Colonic mucosa (tissue), 4 donors: ENCODE measurements at regions not wholly inside any gene's neighbourhood (a gene's known extent, or its start where the extent isn't known, plus 50 kb on each side); places are given as distances from the start of the nearest gene placed in this dataset.

Source experiments
- DNase-seq: peaks from one replicate; pipeline ENCODE4 v3.0.0-alpha.2; 2020
- H3K27ac ChIP-seq: fragments of 200-600 bp; one replicate; pipeline ENCODE4 v1.8.0; 2021
- H3K27me3 ChIP-seq: fragments of 200-600 bp; one replicate; pipeline ENCODE4 v1.8.0; 2021
- H3K36me3 ChIP-seq: fragments of 200-600 bp; one replicate; pipeline ENCODE4 v1.8.0; 2021
- H3K4me1 ChIP-seq: fragments of 200-600 bp; one replicate; pipeline ENCODE4 v1.8.0; 2021; ENCODE audit warnings: mild to moderate bottlenecking
- H3K4me3 ChIP-seq: fragments of 200-600 bp; one replicate; pipeline ENCODE4 v1.8.0; 2021
- H3K9ac ChIP-seq, 2 donors: one replicate each; pipeline ENCODE4 v1.7.0; 2013; ENCODE audit warnings: control low read depth in 2 of 2, low read depth in 2 of 2, low read length in 2 of 2
- H3K9me3 ChIP-seq: fragments of 200-600 bp; one replicate; pipeline ENCODE4 v1.8.0; 2021
- intact Hi-C: fragments of 100-400 bp; cut with DNase I; formaldehyde crosslinking; loops from one replicate; pipeline ENCODE4 v1.14.1; 2022
- TF ChIP-seq, protein P1 (sequence below): fragments of 200-600 bp; IDR thresholded peaks from one replicate; pipeline ENCODE4 v1.8.0; 2022; ENCODE audit warnings: antibody characterized with exemption, mild to moderate bottlenecking
- donor health status: healthy.
- donor health status: DM: no; HTN: no; CAD: no.
- donor health status: DM: no; HTN: no; CAD: no.

DNA sequence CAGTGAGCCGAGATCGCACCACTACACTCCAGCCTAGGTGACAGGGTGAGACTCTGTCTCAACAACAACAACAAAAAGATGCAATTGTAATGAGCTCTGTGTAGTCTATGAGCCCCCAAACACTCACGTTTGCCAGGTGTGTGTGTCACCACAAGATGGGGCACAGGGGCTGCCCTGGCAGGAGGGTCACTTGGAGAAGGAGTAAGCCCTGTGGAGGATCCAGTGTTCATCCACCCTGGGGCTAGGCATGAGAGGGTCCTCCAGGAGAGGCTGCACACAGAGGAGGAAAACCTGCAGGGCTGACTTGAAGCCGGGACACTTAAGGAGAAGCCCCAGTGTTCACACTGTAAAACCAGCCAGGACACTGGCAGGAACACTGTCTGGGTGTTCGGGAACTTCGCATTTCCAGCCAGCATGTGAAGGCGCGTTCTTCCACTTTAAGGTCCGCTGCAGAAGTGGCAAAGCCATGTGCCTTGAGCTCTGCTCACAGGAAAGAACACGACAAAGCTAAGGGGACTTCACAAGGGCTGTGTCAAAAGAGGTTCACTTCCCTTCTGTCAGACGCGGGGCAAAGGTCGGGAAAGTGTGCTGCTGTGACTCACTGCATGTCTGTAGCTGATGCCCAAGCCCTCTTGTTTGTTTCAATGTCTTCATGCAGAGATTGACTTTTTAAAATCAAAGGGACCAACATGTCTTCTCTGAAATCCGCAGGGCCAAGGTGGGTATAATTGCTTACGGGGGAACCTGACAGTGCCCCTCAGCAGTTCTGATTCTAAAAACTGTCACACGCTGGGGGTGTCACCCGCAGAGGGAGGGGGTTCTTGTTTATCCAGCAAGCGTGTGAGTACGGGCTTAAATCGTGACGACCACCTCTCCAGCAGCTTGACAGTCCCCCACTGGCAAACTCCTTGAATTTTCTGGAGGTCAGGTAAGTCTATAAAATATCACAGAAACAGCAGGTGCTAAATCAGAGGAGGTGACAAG, 102.8 kb downstream of the RIPK4 start:
- intact Hi-C loops, result no loop called here
- Histone ChIP-seq H3K27me3 (no peaks in the 10 kb centered on the region), H3K4me1 (no peaks in the 10 kb centered on the region), H3K9ac (peak overlapping the region in 1 of 2 donors; percentile 46), H3K27ac (no peak overlapping the region), H3K36me3 (no peaks in the 10 kb centered on the region), H3K4me3 (no peak overlapping the region), H3K9me3 (no peaks in the 10 kb centered on the region)
- DNase-seq, result peak; percentile 78
- TF ChIP-seq, protein P1, sequence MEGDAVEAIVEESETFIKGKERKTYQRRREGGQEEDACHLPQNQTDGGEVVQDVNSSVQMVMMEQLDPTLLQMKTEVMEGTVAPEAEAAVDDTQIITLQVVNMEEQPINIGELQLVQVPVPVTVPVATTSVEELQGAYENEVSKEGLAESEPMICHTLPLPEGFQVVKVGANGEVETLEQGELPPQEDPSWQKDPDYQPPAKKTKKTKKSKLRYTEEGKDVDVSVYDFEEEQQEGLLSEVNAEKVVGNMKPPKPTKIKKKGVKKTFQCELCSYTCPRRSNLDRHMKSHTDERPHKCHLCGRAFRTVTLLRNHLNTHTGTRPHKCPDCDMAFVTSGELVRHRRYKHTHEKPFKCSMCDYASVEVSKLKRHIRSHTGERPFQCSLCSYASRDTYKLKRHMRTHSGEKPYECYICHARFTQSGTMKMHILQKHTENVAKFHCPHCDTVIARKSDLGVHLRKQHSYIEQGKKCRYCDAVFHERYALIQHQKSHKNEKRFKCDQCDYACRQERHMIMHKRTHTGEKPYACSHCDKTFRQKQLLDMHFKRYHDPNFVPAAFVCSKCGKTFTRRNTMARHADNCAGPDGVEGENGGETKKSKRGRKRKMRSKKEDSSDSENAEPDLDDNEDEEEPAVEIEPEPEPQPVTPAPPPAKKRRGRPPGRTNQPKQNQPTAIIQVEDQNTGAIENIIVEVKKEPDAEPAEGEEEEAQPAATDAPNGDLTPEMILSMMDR, result no peak

DNA sequence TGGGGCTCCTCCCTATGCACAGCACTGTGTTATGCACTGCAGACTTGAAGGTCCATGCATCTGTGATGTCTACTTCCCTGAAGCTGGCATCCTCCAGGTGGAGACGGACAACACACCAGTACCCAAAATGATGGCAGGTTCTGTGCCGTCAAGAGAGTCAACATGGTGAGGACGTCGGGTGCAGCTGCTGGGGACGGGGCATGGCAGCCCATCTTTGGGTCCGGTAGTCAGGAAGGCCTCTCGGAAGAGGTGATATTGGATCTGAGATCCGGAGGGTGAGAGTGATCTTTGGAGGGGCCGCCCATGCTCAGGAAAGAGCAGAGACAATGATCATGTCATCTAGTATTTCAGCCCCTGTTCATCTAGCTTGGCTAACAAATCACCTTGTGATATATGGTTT, 104.1 kb downstream of the RIPK4 start:
- no peaks in the 10 kb centered on the region for H3K27me3 ChIP-seq
- intact Hi-C loops, result no loop called here
- H3K4me1 ChIP-seq, result no peaks in the 10 kb centered on the region
- no peak overlapping the region for H3K27ac ChIP-seq
- DNase-seq, result no peak
- H3K9ac ChIP-seq, result no peak overlapping the region
- H3K9me3 ChIP-seq, result no peaks in the 10 kb centered on the region
- TF ChIP-seq, protein P1, result no peak
- no peaks in the 10 kb centered on the region for H3K36me3 ChIP-seq
- H3K4me3 ChIP-seq, result no peak overlapping the region

- TF ChIP-seq, protein P1, result no peak
- H3K9me3 ChIP-seq, result no peaks in the 10 kb centered on the region
- intact Hi-C loops, result no loop called here
- no peak for DNase-seq
- no peak overlapping the region for H3K27ac ChIP-seq
- H3K27me3 ChIP-seq, result no peaks in the 10 kb centered on the region
- no peak overlapping the region for H3K9ac ChIP-seq
- no peaks in the 10 kb centered on the region for H3K4me1 ChIP-seq
- no peak overlapping the region for H3K4me3 ChIP-seq
- no peaks in the 10 kb centered on the region for H3K36me3 ChIP-seq
Observed at GRCh38 chr21:41662161-41662560, 104.7 kb downstream of the RIPK4 start.

- Histone ChIP-seq H3K9me3 (no peaks in the 10 kb centered on the region), H3K9ac (no peak overlapping the region), H3K27me3 (no peaks in the 10 kb centered on the region), H3K36me3 (no peaks in the 10 kb centered on the region), H3K27ac (no peak overlapping the region), H3K4me1 (no peaks in the 10 kb centered on the region), H3K4me3 (no peak overlapping the region)
- DNase-seq, result no peak
- intact Hi-C loops, result no loop called here
- TF ChIP-seq, protein P1, result no peak
Observed at GRCh38 chr21:41660748-41661147, 106.1 kb downstream of the RIPK4 start.

GRCh38 chr21:41659791-41660560, 106.9 kb downstream of the RIPK4 start:
- Histone ChIP-seq H3K4me1 (no peaks in the 10 kb centered on the region), H3K4me3 (no peak overlapping the region), H3K27me3 (no peaks in the 10 kb centered on the region), H3K27ac (no peak overlapping the region), H3K9ac (no peak overlapping the region), H3K9me3 (no peaks in the 10 kb centered on the region), H3K36me3 (no peaks in the 10 kb centered on the region)
- DNase-seq, result no peak
- TF ChIP-seq, protein P1, result no peak
- intact Hi-C loops, result no loop called here
